Esophagus muscularis mucosa (tissue), 4 donors: ENCODE measurements at regions not wholly inside any gene's neighbourhood (a gene's known extent, or its start where the extent isn't known, plus 50 kb on each side); places are given as distances from the start of the nearest gene placed in this dataset.

Experiments used
- EP300 ChIP-seq: sonication (generic); formaldehyde crosslinking; IDR thresholded peaks from one replicate; pipeline ENCODE4 v1.6.1; 2017; ENCODE audit warnings: antibody characterized with exemption
- POLR2A ChIP-seq: fragments of 450-650 bp; IDR thresholded peaks from one replicate; pipeline ENCODE4 v1.6.1; 2017; ENCODE audit warnings: antibody characterized with exemption, moderate library complexity, mild to moderate bottlenecking, low read depth
- POLR2AphosphoS5 ChIP-seq, 2 donors: sonication (generic); formaldehyde crosslinking; IDR thresholded peaks; one replicate each; pipeline ENCODE4 v1.6.1; 2017; ENCODE audit warnings: antibody characterized with exemption in 2 of 2
- TF ChIP-seq, protein P1 (sequence below), 3 experiments: fragments of 200-600 bp in 2 of 3; fragments of 450-650 bp in 1 of 3; sonication (generic) in 2 of 3; IDR thresholded peaks; one replicate each; pipeline ENCODE4 v1.5.1; 2017 to 2019; ENCODE audit warnings: antibody characterized with exemption in 3 of 3, mild to moderate bottlenecking in 2 of 3, moderate library complexity in 1 of 3

DNA sequence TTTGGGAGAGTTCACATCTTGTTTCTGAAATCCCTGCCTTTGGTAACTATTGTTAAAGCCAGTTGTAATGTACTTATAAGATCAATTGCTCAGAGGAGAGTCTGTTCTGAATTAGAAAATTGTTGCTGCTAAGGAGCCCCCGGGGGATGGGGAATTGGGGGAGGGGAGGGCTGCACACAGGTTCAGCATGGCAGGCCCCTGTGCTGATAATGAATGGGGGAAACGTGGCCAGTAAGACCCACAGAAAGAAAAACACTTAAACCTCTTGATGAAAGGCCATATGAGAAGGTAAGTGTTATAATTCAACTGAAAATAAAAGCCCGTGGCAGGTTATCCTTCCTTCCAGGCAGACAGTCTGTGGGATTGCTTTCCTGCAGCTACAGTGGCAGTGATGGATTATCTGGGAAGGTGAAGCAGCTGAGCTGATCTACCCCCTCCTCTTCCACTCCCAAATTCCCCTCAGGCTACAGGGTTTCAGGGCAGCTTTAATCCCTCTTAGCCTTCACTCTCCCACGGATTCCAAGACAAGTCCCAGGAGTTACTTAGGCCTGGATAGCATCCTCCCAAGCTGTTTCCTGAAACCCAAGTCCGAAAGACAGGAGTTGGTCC, 398.8 kb downstream of the TBX15 start:
- TF ChIP-seq, protein P1, sequence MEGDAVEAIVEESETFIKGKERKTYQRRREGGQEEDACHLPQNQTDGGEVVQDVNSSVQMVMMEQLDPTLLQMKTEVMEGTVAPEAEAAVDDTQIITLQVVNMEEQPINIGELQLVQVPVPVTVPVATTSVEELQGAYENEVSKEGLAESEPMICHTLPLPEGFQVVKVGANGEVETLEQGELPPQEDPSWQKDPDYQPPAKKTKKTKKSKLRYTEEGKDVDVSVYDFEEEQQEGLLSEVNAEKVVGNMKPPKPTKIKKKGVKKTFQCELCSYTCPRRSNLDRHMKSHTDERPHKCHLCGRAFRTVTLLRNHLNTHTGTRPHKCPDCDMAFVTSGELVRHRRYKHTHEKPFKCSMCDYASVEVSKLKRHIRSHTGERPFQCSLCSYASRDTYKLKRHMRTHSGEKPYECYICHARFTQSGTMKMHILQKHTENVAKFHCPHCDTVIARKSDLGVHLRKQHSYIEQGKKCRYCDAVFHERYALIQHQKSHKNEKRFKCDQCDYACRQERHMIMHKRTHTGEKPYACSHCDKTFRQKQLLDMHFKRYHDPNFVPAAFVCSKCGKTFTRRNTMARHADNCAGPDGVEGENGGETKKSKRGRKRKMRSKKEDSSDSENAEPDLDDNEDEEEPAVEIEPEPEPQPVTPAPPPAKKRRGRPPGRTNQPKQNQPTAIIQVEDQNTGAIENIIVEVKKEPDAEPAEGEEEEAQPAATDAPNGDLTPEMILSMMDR (IDR thresholded peaks at IDR 0.05) = no peak
- TF ChIP-seq EP300 (no peak), POLR2AphosphoS5 (IDR thresholded peaks at IDR 0.05) (no peak), POLR2A (no peak)
